ENCODE measurements at regions not wholly inside any gene's neighbourhood (a gene's known extent, or its start where the extent isn't known, plus 50 kb on each side); places are given as distances from the start of the nearest gene placed in this dataset.
A peak's percentile ranks its signal among the peaks of the same experiment; 100 is the strongest.

- no peak for DNase-seq
These were observed 477.7 kb downstream of the TFAP2A start for GRCh38 chr6:9937031-9937763.

DNA sequence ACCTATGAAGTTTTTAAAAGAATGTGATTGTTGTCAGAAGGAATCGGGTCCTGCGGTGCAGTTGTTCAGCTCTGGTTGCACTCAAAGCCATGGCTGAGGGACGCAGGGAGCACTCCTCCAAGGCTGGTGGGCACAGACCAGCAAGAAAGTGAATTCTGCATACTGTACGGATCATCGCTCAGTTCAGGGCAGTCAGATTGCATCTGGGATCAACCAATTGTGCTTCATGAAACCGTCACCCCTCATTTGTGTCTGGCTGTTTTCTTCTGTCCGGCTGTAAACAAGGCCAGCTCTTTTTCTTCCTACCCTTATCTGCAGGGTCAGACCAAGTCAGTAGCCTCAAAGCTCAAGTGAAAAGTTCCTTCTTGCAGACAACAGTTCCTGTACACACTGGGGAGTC lies 478.3 kb downstream of the TFAP2A start:
- no peak for DNase-seq

- no peak for DNase-seq
These were observed 481.2 kb downstream of the TFAP2A start for GRCh38 chr6:9933677-9934076.

- DNase-seq: no peak
These were observed 487.6 kb downstream of the TFAP2A start for GRCh38 chr6:9927275-9927674.

DNA sequence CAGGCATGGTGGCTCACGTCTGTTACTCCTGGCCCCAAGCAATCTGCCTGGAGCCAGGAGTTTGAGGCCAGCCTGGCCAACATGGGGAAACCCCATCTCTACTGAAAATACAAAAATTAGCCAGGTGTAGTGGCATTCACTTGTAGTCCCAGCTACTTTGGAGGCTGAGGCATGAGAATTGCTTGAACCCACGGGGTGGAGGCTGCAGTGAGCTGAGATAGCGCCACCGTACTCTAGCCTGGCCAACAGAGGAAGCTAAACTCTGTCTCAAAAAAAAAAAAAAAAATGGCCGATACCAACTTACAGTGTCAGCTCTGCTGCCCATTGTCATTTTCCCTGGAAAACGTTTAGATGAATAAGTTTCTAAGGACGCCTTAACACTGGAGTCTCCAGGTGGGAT lies 489.9 kb downstream of the TFAP2A start:
- DNase-seq: no peak

GRCh38 chr6:9921366-9921765 lies 493.5 kb downstream of the TFAP2A start:
- DNase-seq: no peak

- no peak for DNase-seq
These were observed 499.9 kb downstream of the TFAP2A start for GRCh38 chr6:9914951-9915350.

GRCh38 chr6:9901376-9901775 lies 513.5 kb downstream of the TFAP2A start:
- DNase-seq: no peak

GRCh38 chr6:9896806-9897205 lies 518.1 kb downstream of the TFAP2A start:
- DNase-seq: no peak

DNA sequence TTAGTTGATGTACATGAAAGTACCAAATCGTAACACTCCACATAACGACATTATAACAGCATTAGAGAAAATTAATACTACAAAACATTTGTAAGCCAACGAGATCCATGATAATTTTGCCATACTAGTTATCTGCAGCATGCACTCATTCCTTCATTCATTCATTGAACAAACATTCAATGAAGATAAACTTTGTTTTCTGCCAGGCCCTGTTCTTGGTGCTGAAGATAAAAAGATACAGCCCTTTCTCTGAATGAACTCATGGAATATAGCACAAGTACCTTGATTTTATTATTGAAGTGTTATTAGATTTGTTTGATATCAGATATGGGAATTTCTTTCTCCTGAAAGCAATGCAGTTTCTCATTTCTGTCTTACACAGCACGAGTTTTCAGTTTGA lies 524.0 kb downstream of the TFAP2A start:
- no peak for DNase-seq

GRCh38 chr6:9890469-9890868 lies 524.4 kb downstream of the TFAP2A start:
- DNase-seq: no peak

GRCh38 chr6:9878535-9878934 lies 536.3 kb downstream of the TFAP2A start:
- DNase-seq: no peak

DNA sequence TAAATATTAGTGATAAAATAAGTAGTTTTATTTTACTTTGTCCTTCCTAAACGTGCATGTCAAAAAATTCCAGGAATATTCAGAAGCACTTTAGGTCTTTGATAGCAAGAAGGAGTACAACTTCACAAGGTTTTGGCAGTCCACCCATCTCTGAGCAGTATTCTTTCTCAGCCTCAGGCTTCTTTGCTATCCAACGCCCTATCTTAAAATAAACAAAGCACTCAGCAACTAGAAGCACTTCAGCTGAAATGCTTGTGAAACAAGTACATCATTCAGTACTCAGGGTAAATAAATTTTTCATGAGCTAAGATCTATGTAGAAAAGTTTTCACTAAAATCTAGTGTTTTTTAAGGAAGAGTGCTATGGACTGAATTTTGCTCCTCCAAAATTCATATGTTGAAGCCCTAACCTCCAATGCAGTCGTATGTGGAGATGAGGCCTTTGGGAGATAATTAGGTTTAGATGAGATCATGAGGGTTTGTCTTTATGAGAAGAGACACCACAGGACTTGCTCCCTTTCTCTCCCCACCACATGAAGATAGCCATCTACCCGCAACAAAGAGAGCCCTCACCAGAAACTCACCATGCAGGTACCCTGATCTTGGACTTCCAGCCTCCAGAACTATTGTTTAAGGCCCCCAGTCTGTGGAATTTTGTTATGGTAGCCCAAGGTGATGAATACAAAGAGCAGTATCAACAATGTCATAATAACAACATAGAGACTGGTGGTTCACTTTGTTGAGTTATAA lies 539.1 kb downstream of the TFAP2A start:
- peak; percentile 9 for DNase-seq

DNA sequence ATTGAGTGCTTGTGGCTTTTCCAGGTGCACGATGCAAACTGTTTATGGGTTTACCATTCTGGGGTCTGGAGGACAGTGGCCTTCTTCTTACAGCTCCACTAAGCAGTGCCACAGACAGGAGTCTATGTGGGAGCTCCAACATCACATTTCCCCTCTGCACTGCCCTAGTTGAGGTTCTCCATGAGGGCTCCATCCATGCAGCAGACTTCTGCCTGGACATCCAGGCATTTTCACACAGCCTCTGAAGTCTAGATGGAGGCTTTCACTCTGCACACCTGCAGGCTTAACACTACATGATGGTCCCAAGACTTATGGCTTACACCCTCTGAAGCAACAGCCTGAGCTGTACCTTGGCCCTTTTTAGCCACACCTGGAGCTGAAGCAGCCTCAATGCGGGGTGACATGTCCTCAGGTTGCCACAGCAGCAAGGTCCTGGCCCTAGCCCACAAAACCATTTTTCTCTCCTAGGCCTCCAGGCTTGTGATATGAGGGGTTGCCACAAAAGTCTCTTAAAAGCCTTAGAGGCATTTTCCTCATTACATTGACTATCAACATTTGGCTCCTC lies 552.2 kb downstream of the TFAP2A start:
- DNase-seq: no peak

- DNase-seq: no peak
These were observed 563.1 kb downstream of the TFAP2A start for GRCh38 chr6:9851541-9852380.

- no peak for DNase-seq
These were observed 563.9 kb downstream of the TFAP2A start for GRCh38 chr6:9851006-9851405.

- DNase-seq: no peak
These were observed 566.8 kb downstream of the TFAP2A start for GRCh38 chr6:9848094-9848493.

DNA sequence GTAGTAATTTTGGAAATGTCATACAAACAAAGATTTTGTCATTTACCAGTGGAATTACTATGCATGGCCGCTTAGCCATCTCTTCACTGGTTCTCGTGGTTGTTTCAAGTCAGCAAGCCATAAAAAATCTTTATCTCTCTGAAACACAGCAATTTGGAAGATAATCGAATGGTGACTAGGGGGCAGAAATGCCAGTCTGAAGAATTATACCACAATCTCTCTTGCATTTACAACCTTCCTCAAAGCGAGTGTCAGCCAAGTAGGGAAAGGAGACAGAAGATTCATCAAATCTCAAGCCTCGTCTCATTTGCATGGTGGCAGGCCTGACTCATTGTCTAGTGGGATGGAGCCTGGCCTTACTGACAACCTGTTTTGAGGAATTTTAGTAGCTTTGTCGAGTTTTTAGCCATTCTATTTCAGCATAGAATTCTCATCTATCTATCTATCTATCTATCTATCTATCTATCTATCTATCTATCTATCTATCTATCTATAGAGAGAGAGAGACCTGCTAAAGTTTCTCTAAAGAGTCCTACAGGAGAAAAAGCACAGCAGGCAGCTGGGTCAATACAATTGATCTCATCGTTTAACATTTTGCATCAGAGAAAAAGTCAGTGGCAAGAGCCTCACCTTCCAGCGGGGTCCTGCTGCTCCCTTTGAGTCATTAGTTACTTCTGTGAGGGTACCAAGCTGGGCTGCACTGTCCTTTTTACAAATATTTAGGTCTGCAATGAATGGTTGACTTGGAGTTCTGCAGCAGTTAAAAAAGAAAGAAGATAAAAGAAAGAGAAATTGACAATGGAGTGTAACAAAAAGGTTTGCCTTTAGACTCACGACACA lies 572.8 kb downstream of the TFAP2A start:
- no peak for DNase-seq

DNA sequence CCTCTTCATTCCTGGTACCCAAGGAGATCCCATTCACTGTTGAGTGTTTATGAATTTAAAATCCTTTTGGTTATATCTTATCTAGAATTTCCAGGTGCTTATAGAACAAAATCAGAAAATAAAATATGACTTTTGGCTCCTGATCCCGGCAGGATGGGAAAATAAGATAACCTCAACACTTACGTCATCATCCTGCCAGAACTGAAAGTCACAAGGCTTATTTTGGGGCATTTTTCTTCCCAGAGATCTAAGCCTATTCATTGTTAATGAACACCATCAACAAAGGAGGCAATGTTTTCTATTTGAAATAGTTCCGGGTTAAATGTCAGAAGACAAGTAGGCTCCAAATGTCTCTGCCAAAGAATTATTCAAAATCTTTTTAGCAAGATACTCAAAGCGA lies 580.6 kb downstream of the TFAP2A start:
- no peak for DNase-seq

- no peak for DNase-seq
These were observed 583.1 kb downstream of the TFAP2A start for GRCh38 chr6:9831783-9832182.

GRCh38 chr6:9830808-9831207 lies 584.1 kb downstream of the TFAP2A start:
- no peak for DNase-seq

DNA sequence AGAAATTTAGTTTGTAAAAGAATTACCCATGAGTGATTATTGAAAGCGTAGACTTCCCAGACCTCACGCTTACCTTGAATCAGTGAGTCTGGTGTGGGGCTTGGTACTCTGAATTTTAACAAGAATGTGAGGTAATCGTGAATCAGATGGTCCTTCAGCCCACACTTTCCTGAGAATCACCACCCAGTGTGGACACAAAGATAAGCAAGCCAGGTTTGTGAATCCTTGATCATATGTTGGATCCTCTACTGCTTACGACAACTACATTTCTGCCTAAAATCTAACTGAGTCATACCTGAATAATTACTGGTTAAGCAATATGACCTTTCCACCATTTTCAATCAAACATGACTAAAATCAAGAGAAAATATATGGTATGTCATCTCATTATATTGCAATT lies 589.3 kb downstream of the TFAP2A start:
- no peak for DNase-seq
